COLO668 (cell line): ENCODE measurements at regions not wholly inside any gene's neighbourhood (a gene's known extent, or its start where the extent isn't known, plus 50 kb on each side); places are given as distances from the start of the nearest gene placed in this dataset.
"Not testable (repeated sequence)": the region's sequence is repeated elsewhere in the genome, so short reads cannot be mapped to it uniquely, and the experiment has no call there.

Source experiments
- DNase-seq: peaks from one replicate; lab custom pipeline; 2025; ENCODE audit not compliant: unreplicated experiment; lab: John Stamatoyannopoulos, UW

GRCh38 chr6:163696311-163696710 lies 281.8 kb downstream of the QKI start:
- not testable (repeated sequence) for DNase-seq

- DNase-seq: no peak
Observed at GRCh38 chr6:163695414-163695864, 280.9 kb downstream of the QKI start.

- DNase-seq: no peak
Observed at GRCh38 chr6:163694988-163695398, 280.5 kb downstream of the QKI start.

DNA sequence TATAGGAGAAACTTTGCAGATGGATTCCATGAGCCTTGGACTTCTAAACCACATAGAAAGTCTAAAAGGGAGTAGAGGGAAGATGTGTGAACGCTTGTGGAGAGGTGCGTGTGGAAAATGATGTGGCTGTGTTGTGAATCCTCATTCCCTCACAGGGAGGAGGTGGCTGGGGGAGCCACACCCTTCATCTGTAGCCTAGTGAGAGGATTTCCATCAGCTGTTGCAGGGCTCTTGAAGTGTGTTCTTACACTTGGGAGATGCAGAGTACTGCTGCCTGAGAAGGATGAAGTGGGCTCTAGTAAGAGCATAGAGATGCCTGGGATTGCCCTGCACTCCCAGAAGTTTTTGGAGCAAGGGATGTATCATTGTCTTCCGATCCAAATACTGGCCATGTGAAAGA lies 279.6 kb downstream of the QKI start:
- DNase-seq: no peak

GRCh38 chr6:163691049-163691448 lies 276.5 kb downstream of the QKI start:
- DNase-seq: no peak

GRCh38 chr6:163688739-163689362 lies 274.3 kb downstream of the QKI start:
- DNase-seq: no peak

- no peak for DNase-seq
Observed at GRCh38 chr6:163687075-163687474, 272.6 kb downstream of the QKI start.

GRCh38 chr6:163686301-163686700 lies 271.8 kb downstream of the QKI start:
- no peak for DNase-seq

GRCh38 chr6:163683105-163683622 lies 268.6 kb downstream of the QKI start:
- no peak for DNase-seq

DNA sequence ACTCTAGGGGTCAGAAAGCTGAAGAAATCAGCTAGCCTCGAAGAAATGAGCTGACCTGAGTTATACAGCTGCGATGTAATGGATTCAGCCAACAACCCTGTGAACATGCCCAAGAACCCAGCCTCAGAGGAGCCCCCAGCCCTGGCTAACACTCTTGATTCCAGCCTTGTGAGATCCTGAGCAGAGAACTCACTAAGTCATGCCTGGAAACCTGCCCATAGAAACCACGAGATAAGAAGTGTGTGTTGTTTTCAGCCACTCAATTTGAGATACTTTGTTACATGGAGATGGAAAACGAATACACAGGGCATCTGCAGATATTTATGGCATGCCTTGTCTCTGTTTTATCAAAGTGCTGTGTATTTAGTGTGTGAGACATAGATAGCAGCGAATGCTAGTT lies 265.2 kb downstream of the QKI start:
- DNase-seq: no peak

DNA sequence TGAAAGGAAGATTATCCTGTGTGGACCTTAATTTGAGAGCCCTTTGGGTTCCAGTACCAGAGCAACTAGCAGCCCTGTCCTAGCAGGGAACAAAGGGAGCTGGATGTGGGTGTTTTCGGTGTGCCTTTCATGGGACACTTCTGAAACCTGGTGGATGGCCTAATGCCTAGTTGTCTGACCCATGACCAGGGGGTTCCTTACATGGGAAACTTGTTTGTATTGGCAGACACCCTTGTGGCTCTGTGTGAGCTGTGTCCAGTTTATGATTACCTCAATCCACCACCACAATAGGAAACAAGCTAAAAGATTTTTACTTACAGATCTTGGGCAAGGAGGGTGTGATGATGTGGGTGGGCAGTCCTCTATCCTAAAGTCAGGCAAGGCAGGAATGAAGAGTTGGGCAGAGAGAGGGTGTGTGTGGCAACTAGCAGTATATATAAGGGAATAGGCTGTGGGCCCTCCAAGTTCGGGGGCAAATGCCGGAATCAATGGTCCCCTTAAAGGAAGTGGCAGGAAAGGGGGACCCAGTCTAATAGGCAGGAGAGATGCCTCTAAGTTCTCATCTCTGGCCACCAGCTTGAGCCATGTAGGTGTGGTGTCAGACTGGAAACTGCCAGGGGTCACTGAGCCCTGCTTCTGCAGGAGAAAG lies 264.6 kb downstream of the QKI start:
- no peak for DNase-seq

DNA sequence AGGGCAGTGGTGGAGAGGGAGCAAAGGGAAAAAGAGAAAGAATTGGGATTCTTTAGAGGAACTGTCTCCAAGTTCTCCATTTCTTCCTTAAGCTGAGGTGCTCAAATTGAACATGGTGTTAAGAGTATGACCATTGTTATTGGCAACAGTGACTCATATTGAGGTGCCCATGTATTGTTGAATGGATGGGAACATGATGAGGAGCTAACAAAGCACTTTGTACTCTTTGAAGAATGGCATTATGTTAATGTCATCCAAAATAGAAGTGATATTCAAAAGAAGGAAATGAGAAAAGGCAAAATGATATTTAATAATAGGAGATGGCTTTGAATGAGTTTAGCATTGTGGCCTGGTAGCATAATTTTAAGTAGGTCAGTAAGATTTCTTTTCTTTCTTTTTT lies 261.1 kb downstream of the QKI start:
- no peak for DNase-seq

- DNase-seq: no peak
Observed at GRCh38 chr6:163672710-163673109, 258.2 kb downstream of the QKI start.

DNA sequence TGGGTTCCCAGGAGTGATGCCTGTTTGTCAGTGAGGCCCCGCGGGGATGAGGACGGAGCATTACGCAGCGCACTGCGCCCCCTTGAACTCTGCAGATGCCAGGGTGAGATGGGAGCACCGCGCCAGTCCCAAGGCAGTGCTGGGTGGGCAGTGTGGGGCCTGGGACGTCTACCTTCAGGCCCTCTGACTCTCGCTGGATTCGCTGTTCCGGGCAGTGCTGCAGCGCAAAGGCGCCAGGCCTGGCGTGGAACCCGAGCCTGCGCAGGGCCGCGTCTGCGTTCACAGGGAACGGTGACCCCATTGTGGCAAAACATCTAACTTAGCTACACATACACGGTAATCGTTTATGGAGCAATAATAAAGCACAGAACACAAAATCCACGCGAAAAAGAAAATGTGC lies 257.3 kb downstream of the QKI start:
- no peak for DNase-seq

DNA sequence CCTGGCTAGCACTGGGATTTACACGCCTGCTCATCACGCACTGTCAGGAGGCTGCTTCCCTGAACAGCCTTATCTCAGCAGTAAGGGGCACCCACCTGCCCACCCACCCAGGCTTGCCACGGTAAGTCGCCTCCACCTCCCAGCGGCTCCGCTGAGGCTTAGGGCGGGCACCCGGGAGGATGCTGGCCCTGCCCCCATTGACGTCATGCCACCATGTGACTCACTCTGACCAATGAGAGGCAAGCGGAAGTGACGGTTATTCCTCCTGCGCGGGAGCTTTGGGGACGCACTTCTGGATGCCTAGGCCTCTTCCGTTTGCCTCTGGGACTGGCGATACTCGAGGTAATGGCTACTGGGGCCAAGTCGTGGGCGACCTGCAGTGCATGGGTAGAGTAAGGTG lies 256.8 kb downstream of the QKI start:
- no peak for DNase-seq

DNA sequence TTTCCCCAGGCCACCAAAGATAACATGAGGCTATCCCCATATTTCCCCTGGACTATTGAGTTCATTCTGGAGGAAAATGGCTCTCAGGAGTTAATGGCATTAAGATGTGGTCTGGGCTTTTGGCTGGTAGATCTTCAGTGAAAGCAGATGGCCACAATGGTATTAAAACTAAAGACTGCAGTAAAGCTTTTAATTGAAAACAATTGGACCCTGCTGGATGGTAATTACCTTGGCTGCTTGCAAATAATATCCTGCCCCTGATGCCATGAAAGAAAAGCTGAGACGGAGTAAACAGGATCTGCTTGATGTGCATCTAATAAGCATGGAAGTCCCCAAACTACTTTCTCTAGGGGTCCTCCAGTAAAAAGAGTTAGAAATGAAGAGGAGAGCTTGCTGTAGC lies 255.8 kb downstream of the QKI start:
- no peak for DNase-seq

- no peak for DNase-seq
Observed at GRCh38 chr6:163668061-163668426, 253.5 kb downstream of the QKI start.

GRCh38 chr6:163667372-163668060 lies 253.0 kb downstream of the QKI start:
- no peak for DNase-seq

GRCh38 chr6:163665464-163665863 lies 250.9 kb downstream of the QKI start:
- DNase-seq: no peak

GRCh38 chr6:163663575-163663974 lies 249.1 kb downstream of the QKI start:
- no peak for DNase-seq

GRCh38 chr6:163662604-163663225 lies 248.2 kb downstream of the QKI start:
- DNase-seq: no peak

DNA sequence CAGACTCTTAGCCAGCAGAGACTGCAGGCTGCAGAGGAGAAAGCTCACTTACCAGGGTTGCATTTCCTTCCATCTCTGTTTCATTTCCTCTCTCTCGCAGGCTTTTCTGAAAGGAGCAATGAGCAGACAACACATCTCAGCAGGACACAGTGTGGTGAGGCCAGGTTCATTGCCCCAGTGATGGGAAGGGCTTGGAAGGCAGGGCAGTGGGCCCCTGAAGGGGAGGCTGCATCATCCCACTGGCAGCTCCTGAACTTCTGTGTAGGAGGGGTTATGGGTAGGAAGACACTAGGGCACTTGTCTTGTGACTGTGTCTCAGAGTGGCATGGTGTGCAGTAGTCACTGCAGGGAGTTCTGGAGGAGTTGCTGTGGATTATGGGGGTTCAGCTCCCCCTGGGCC lies 246.8 kb downstream of the QKI start:
- DNase-seq: no peak
